GM19467 (cell line): ENCODE measurements at regions not wholly inside any gene's neighbourhood (a gene's known extent, or its start where the extent isn't known, plus 50 kb on each side); places are given as distances from the start of the nearest gene placed in this dataset.

ENCODE experiments used
- ATAC-seq: cut with Tn5 transposase; IDR thresholded peaks from one replicate; pipeline ENCODE4 v1.9.1; 2021; ENCODE audit warnings: mild to moderate bottlenecking, moderate library complexity; ENCODE audit not compliant: unreplicated experiment

- no peak for ATAC-seq
These were observed 202.3 kb downstream of the KIF21A start for GRCh38 chr12:39240587-39240986.

- no peak for ATAC-seq
These were observed 203.1 kb downstream of the KIF21A start for GRCh38 chr12:39239490-39240486.

- no peak for ATAC-seq
These were observed 205.9 kb downstream of the KIF21A start for GRCh38 chr12:39237004-39237403.

- ATAC-seq: no peak
These were observed 206.7 kb downstream of the KIF21A start for GRCh38 chr12:39235990-39236767.

GRCh38 chr12:39230086-39230485, 212.8 kb downstream of the KIF21A start:
- ATAC-seq: no peak

- ATAC-seq: no peak
These were observed 215.7 kb downstream of the KIF21A start for GRCh38 chr12:39227218-39227617.

- no peak for ATAC-seq
These were observed 217.9 kb downstream of the KIF21A start for GRCh38 chr12:39224971-39225370.

- ATAC-seq: no peak
These were observed 237.0 kb downstream of the KIF21A start for GRCh38 chr12:39205969-39206368.

GRCh38 chr12:39199351-39199750, 243.6 kb downstream of the KIF21A start:
- ATAC-seq: no peak

GRCh38 chr12:39188689-39189088, 254.2 kb downstream of the KIF21A start:
- no peak for ATAC-seq

- no peak for ATAC-seq
These were observed 256.2 kb downstream of the KIF21A start for GRCh38 chr12:39186744-39187143.

- no peak for ATAC-seq
These were observed 264.1 kb downstream of the KIF21A start for GRCh38 chr12:39178837-39179236.

GRCh38 chr12:39176356-39176755, 266.6 kb downstream of the KIF21A start:
- ATAC-seq: no peak

GRCh38 chr12:39173726-39174125, 268.3 kb upstream of the CPNE8 start:
- ATAC-seq: no peak

GRCh38 chr12:39165338-39165737, 259.9 kb upstream of the CPNE8 start:
- no peak for ATAC-seq

- no peak for ATAC-seq
These were observed 256.2 kb upstream of the CPNE8 start for GRCh38 chr12:39161465-39162085.

- no peak for ATAC-seq
These were observed 252.4 kb upstream of the CPNE8 start for GRCh38 chr12:39157696-39158342.

- ATAC-seq: no peak
These were observed 240.0 kb upstream of the CPNE8 start for GRCh38 chr12:39145175-39145999.

GRCh38 chr12:39144613-39145061, 239.2 kb upstream of the CPNE8 start:
- ATAC-seq: no peak

- no peak for ATAC-seq
These were observed 232.9 kb upstream of the CPNE8 start for GRCh38 chr12:39138268-39138667.
